ENCODE measurements at regions not wholly inside any gene's neighbourhood (a gene's known extent, or its start where the extent isn't known, plus 50 kb on each side); places are given as distances from the start of the nearest gene placed in this dataset.

DNA sequence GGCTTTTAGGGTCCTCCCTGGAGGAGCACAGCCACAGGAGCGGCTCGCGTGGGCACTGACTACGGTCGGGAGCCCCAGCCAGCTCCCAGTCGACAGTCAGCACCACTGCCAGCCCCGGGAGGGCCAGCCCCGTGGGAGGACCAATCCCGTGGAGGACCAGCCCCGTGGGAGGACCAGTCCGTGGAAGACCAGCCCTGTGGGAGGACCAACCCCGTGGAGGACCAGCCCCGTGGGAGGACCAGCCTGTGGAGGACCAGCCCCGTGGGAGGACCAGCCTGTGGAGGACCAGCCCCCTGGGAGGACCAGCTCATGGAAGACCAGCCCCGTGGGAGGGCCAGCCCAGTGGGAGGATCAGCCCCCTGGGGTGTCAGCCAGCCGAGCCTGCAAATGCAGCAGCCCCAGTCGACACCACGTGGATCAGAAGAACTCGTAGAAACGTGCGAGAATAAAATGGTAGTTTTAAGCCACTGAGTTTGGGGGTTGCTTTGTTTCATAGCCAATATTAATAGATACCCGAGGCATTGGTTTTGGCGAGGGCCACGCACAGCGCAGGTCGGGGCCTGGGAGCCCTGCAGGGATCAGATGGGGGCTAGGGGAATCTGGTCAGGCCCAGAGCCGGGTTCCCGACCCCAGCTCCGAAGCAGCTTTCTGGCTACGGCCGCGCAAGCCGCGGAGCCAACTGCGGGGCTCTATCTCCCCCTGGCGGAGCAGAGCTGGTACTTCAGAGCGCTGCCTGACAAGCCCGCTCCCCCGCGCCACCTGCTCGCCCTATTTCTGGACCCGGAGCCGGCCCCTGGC lies 73.0 kb downstream of the TEX51 start:
- peak overlapping the region; percentile 44 for H3K4me3 ChIP-seq (ENCODE audit: low read length)
- TF ChIP-seq, protein P1, sequence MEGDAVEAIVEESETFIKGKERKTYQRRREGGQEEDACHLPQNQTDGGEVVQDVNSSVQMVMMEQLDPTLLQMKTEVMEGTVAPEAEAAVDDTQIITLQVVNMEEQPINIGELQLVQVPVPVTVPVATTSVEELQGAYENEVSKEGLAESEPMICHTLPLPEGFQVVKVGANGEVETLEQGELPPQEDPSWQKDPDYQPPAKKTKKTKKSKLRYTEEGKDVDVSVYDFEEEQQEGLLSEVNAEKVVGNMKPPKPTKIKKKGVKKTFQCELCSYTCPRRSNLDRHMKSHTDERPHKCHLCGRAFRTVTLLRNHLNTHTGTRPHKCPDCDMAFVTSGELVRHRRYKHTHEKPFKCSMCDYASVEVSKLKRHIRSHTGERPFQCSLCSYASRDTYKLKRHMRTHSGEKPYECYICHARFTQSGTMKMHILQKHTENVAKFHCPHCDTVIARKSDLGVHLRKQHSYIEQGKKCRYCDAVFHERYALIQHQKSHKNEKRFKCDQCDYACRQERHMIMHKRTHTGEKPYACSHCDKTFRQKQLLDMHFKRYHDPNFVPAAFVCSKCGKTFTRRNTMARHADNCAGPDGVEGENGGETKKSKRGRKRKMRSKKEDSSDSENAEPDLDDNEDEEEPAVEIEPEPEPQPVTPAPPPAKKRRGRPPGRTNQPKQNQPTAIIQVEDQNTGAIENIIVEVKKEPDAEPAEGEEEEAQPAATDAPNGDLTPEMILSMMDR (IDR thresholded peaks at IDR 0.05; ENCODE audit: insufficient read depth, low read depth, low read length, missing control alignments): peak; percentile 91
- peak; percentile 54 for DNase-seq (ENCODE audit: low read depth)

DNA sequence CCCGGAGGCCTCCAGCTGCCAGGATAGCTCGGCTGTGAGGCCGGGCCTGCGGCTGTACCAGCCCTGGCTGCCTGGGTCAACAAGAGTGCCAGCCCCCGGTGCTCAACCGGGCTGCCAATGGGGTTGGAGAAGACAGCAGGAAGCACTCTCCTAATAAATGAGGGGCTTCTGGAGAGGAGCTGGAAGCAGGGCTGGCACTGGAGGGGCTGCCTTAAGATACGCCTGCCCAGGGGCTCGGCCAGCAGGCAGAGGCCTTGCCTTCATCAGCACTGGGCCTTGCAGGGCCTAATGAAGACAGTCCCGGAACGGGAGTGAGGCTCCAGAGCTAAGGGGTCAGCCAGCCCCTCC lies 73.6 kb downstream of the TEX51 start:
- TF ChIP-seq, protein P1 (IDR thresholded peaks at IDR 0.05; ENCODE audit: insufficient read depth, low read depth, low read length, missing control alignments): no peak
- no peak for DNase-seq (ENCODE audit: low read depth)
- no peak overlapping the region for H3K4me3 ChIP-seq (ENCODE audit: low read length)

DNA sequence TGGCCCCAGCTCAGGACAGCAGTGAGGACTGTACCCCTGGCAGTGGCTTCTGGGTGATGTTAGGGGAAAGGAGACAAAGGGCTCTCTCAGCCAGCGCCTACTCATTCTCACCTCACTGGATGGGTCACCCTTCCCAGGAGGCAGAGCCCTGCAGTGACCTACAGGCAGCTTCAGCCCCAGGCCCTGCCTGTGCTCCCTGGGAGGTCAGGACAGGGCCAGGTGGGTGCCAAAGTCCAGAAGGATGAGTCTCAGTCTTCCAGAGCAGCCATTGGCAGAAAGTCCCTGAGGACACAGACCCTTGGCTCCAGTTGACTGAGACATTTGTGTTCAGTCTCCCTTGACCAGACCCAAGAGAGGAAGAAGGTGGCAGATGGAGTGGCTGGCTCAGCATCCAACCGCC lies 75.1 kb downstream of the TEX51 start:
- TF ChIP-seq, protein P1 (IDR thresholded peaks at IDR 0.05; ENCODE audit: insufficient read depth, low read depth, low read length, missing control alignments): no peak
- H3K4me3 ChIP-seq (ENCODE audit: low read length): no peak overlapping the region
- DNase-seq (ENCODE audit: low read depth): no peak

DNA sequence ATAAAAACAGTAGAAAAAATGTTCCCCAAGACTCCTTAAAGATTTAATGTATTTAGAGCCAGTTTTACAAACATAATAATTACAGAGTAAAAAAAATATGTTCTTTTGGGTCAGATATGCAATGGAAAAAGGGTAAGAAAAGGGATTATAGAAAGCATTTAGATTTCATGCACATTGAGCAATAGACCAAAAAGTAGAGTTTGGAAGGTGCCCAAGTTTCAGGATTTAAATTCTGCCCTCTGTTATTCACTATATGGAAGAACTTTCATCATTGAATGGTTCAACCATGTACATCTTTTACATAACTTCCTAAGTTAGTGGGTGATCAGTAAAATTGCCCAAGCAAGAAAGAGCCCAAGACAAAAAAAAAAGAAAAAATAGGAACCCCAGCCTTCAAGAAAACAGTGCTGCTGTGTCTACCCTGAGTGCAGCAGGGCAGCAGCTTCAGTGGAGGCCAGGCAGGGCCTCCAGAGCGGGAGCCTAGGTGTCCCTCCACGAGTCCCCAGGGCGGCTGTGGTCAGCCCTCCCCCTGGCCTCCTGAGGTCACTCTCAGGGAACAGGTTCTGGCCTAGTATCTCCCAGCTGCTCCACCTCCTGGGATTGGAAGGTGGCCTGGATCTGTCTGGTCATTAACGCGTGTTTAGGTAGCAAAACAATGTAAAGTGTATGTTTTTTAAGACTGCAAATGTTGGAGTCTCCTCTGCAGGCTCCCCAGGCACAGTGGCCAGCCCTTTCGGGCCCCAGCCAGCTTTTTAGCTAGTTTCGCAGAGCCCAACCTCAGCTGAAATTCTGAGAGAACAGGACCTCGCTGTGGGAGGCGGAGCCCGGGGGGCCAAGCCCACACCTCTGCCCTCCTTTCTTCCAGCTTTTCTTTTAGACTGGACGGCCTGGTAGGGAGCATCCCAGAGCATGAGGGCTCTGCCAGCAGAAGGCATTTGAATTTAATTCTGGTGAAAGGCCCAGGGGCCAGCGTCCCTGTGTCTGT lies 77.3 kb downstream of the TEX51 start:
- no peak overlapping the region for H3K4me3 ChIP-seq (ENCODE audit: low read length)
- DNase-seq (ENCODE audit: low read depth): no peak
- TF ChIP-seq, protein P1 (IDR thresholded peaks at IDR 0.05; ENCODE audit: insufficient read depth, low read depth, low read length, missing control alignments): no peak

DNA sequence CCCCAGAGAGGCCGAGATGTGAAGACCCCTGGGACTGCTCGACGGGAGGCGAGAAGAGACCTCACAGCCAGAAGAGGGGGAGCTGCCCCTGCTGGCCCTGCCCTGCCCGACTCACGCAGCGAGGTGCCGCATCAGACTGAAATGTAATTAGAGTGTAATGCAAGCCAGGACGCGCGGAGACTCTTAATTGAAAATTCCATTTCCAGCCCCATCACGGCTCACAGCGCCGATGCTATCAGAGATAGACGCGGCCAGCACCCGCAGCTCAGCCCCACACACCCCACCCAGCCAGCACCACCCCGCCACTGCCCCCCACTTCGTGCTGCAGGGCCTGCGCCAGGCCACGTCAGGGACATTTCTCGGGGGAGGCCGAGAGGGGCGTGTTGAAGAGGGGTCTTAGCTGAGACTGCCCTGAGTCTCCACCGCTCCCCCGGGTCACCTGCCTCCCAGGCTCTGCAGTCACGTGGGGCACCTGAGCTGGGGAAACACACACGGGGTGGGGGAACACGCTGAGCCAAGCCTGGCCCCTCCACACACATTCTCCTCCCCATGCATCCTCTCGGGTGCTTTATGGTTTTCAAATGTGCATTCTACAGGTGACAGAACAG lies 78.1 kb downstream of the TEX51 start:
- no peak overlapping the region for H3K4me3 ChIP-seq (ENCODE audit: low read length)
- no peak for DNase-seq (ENCODE audit: low read depth)
- TF ChIP-seq, protein P1 (IDR thresholded peaks at IDR 0.05; ENCODE audit: insufficient read depth, low read depth, low read length, missing control alignments): no peak

DNA sequence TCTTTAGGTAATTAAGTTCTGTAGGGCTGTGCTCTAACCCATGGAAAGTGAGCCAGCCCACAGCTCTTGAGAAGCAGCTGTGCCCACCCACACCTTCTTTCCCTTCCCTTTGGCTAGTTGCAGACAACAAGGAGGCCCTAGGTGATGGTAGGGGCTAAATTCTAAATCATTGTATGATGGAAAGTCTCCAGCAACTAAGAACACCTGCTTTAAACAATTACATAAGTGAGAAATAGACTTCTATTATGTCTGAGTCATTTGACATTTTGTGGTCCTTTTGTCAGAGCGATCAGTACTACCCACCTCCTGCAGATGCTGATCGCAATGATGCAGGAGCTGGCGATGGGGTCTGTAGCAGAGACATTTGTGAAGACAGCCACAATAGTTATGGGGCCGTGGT lies 79.6 kb downstream of the TEX51 start:
- TF ChIP-seq, protein P1 (IDR thresholded peaks at IDR 0.05; ENCODE audit: insufficient read depth, low read depth, low read length, missing control alignments): no peak
- no peak for DNase-seq (ENCODE audit: low read depth)
- no peak overlapping the region for H3K4me3 ChIP-seq (ENCODE audit: low read length)
